ENCODE measurements at regions not wholly inside any gene's neighbourhood (a gene's known extent, or its start where the extent isn't known, plus 50 kb on each side); places are given as distances from the start of the nearest gene placed in this dataset.

GRCh38 chr6:18640134-18640533 is 253.0 kb downstream of the RNF144B start:
- TF ChIP-seq CTCF (IDR thresholded peaks at IDR 0.05; ENCODE audit: low read depth, low read length, poor library complexity, severe bottlenecking): no peak
- TF ChIP-seq EZH2phosphoT487 (IDR thresholded peaks at IDR 0.05; ENCODE audit: borderline replicate concordance, low read length): no peak
